T-helper 2 cell treated with Interferon-gamma antibody and Interleukin-4, amounts not matched to agents 100 ng/mL and 5 ng/mL, for 36 hours (primary cell): ENCODE measurements at regions not wholly inside any gene's neighbourhood (a gene's known extent, or its start where the extent isn't known, plus 50 kb on each side); places are given as distances from the start of the nearest gene placed in this dataset.
"Not testable (repeated sequence)": the region's sequence is repeated elsewhere in the genome, so short reads cannot be mapped to it uniquely, and the experiment has no call there.

Experiments used
- intact Hi-C: fragments of 100-400 bp; cut with micrococcal nuclease; formaldehyde crosslinking; loops from one replicate; pipeline ENCODE4 v1.15.1; 2023

GRCh38 chr4:177494791-177495190, 52.6 kb upstream of the AGA start:
- intact Hi-C loops: no loop called here

- intact Hi-C loops: not testable (repeated sequence)
Measured at GRCh38 chr4:177495626-177496025, 53.4 kb upstream of the AGA start.

- intact Hi-C loops: no loop called here
Measured at GRCh38 chr4:177499537-177499936, 57.3 kb upstream of the AGA start.

GRCh38 chr4:177505171-177505615, 63.0 kb upstream of the AGA start:
- intact Hi-C loops: no loop called here

DNA sequence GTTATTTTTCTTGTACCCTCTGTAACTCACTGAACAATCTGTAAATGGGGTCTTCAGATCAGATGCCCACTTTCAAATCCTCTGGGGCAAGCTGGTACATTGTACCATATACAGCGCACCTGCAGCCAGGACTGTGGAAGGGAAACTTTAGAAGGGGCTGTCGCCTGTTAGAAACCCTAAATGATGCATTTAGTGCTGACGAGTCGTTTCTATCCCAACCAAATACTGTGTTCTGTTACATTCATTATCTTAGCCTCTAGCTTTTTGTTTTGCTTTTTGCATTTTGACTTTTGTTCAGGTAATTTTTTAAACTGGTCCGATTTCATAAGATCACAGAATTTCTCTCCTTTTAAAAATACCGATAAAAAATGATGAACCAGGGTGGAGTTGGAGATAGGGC, 66.4 kb upstream of the AGA start:
- intact Hi-C loops: no loop called here

DNA sequence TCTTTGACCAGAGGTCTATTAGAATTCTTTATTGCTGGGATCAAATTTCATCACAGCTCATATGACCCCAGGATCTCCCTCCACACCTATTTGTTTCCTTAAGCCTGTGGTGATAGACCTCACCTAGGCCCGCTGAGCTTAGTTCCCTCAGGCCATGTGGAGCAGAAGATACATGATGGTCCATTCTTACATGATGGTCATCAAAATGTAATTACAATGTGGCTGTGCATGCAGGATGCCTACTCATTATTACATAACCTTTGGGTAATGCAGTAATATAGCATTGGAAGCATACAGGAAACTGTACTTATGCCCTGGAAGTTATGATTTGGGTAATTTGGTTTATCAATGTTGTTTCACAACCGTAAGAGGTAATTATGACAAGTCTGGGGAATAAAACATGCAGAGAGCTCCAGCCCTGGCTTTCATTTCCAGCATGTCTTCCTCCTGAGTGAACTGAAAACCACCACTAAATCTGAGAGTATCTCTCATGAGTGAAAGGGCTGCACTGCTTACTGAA, 67.0 kb upstream of the AGA start:
- intact Hi-C loops: no loop called here

DNA sequence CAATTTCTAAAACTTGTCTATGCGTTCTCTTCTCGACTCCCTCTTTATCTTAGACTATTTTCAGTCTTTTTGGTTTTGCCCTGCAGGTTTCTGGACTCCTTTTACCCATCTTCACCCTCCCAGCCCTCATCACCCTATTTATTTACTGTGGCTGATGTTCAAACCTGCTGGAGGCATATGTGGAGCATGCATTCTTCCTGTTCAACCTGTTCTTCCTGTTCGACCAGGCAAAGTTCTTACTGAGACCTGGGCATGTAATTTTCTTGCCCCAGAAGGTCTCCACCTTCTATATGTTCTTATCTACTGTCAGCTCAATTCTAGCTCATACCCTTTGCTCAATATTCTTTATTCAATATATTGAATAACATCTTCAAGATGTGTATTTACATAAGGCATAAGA, 69.4 kb upstream of the AGA start:
- intact Hi-C loops: no loop called here

- intact Hi-C loops: no loop called here
Measured at GRCh38 chr4:177512646-177513045, 70.4 kb upstream of the AGA start.

GRCh38 chr4:177517862-177518261, 75.6 kb upstream of the AGA start:
- intact Hi-C loops: no loop called here

DNA sequence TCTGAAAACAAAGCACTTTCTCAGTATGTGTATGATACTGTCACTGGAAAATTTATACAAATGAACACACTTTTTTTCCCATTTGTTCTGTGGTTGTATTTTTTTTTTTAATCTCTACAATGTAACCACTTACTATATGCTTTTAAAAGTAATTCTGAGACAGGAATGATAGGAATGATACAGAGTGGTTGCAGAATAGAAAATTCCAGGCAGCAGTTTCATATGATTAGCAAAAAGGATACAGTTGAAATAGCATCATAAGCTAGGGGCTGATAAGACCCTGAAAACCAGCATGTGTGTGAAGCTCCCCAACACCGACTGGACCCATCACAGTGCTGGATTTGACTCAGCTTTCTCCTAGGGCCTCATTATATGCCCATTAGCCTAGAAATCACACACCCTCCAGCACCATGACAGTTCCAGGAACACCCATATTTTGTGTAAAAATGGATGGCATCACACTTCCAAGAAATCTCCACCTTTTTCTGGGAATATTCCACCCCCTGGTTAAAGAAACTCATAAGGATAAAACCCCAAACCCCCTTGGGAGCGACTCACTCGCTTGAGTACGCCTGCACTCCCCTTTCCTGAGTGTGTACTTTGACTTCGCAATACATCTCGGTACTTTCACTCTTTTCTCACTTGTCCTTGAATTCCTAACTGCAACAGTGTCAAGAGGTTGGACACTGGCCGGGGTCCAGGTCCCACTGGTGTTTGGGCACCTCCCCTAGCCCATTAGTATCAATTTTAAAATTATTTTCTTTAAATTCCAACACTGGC, 77.4 kb upstream of the AGA start:
- intact Hi-C loops: no loop called here

DNA sequence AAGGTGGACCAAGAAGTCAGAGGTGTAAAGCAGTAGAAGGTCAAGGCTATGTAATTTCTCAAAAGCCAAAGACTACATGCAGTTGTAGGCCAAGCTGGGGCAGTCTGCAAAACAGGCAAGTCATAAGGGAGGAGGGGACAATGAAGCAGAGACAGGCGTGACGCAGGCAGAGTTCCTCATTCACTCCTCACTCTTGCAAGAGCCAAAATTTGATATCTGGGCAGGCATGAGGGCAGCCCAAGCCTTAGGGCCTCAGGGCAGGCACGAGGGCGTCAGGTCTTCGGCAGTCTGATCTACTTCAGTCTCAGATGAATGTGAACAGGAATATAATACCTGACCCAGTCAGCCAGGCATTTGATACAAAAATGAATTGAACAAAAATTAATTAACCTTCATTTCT, 86.4 kb upstream of the AGA start:
- intact Hi-C loops: no loop called here

- intact Hi-C loops: no loop called here
Measured at GRCh38 chr4:177530561-177530960, 88.3 kb upstream of the AGA start.

DNA sequence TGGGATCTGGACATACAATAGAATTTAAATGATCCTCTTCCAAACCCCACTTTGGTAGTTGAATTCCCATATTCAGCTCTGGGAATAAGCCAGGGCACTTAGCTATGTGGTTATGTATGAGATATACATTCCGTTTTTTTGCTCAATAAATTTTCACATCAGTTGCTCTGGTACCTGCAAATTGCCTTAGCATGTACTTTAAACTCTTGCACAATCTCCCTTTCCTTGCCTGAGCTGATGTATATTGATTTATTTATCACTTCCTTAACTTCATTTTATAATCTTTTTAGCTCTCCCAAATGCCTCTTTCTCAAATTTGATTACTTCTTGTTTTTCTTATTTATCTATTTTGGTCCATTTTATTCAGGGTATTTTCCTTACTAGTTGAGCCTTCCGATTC, 90.1 kb upstream of the AGA start:
- intact Hi-C loops: no loop called here

DNA sequence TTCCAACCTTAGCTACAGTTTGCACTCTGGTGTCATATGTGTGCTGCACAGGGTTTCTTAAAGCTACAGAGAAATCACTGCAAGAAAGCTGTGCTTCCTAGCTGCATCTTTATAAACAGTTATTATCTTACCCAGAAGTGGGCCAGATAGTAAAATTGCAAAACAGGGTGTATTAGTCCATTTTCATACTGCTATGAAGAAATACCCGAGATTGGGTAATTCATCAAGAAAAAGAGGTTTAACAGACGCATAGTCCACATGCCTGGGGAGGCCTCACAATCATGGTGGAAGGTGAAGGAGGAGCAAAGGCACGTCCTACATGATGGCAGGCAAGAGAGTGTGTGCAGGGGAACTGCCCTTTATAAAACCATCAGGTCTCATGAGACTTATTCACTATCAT, 92.6 kb upstream of the AGA start:
- intact Hi-C loops: not testable (repeated sequence)

DNA sequence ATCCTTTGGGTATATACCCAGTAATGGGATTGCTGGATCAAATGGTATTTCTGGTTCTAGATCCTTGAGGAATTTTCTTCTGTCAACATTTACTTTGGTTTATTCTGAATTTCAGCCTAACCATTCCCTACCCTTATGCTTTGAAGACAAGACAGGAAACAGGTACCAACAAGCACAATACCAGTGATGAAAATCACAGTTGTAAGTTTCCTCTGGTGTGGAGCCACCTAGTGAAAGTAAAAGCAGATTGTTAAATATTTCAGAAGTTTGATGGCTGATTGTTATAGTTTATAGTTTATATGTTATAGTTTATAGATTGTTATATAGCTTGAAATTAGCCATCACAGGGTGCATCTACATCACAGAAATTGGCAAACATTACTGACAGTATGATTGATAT, 104.5 kb upstream of the AGA start:
- intact Hi-C loops: loop anchor here (2.0 kb wide), 2 partner anchors 296 to 496 kb away; no protein-coding TSS in a partner anchor

GRCh38 chr4:177547985-177548384, 105.7 kb upstream of the AGA start:
- intact Hi-C loops: loop anchor here (2.0 kb wide), 2 partner anchors 297 to 497 kb away; no protein-coding TSS in a partner anchor

DNA sequence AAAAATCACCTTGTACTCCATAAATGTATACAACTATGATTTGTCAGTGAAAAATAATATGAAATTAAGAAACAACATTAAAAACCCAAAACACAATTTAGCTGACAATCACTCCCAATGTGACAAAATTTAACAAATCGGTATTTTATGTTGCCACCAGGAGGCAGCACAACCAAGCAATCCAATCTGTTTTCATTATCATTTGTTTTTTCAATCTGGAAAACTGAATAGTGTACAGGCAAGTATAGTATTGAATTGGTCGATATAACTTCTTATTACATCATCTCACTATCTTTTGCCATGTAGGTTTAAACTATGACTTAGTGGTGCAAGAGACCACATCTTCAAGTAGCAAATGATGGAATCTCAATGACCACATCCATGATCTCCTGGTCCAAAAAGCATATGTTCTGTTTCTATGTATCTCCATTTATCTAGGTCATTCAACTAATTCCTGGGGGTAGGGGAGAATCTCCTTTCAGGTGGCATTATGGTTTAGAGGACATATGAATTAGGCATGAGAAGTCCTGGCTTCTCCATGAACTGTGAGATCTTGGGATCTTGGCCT, 112.9 kb upstream of the AGA start:
- intact Hi-C loops: loop anchor here (2.0 kb wide), 1 partner anchor 304 kb away; no protein-coding TSS in a partner anchor

GRCh38 chr4:177557416-177557815, 115.2 kb upstream of the AGA start:
- intact Hi-C loops: no loop called here

DNA sequence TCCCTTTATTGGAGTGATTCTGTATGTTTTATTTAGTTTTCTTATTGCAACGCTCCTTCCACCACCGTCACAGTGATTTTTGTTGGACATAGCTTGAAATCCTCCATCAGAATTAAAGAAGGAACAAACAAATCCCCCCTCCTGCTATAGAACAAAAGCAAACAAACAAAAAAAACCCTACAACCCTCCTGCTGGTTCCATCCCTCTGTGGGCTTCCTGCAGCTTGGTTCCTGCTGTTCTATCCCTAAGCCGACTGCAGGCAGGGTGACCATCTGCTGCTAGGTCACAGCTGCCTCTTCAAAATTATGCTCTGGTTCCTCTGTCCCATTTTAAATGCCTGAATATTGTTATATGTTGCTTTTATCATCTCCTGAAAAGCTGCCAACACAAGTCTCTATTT, 116.8 kb upstream of the AGA start:
- intact Hi-C loops: no loop called here

- intact Hi-C loops: no loop called here
Measured at GRCh38 chr4:177562163-177562562, 119.9 kb upstream of the AGA start.

DNA sequence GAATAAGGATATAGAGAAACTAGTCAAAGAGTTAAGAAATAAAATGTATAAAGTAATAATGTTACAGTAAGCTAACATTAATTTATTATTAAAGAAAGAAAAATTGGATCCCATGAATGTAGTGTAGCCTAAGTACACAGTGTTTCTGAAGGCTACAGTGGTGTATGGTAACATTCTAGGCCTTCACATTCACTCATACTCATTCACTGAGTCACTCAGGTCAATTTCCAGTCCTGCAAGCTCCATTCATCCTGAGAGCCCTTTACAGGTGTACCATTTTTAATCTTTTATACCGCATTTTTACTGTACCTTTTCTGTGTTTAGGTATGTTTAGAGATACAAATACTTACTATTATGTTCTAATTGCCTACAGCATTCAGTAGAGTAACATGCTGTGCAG, 120.6 kb upstream of the AGA start:
- intact Hi-C loops: no loop called here

GRCh38 chr4:177566691-177567090, 124.5 kb upstream of the AGA start:
- intact Hi-C loops: no loop called here

DNA sequence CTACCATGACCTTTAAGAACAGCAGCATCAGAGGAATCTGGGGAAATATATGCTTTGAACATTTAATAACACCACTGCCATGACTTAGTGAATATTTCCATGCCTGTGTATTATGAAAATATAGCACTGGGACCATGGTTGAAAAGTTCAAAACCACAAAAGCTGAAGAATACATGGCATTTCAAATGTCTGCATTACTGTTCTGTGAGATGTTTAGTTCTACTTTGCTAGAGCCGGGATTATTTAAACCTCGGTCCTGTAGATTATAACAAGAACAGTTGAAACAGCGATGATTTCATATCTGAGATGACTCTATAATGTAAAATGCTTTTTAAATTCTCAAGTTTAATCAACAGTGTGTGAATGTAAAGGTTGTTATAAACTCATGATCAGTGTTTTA, 126.7 kb upstream of the AGA start:
- intact Hi-C loops: no loop called here
